HUES64 (cell line): ENCODE measurements at regions not wholly inside any gene's neighbourhood (a gene's known extent, or its start where the extent isn't known, plus 50 kb on each side); places are given as distances from the start of the nearest gene placed in this dataset.
"Not testable (repeated sequence)": the region's sequence is repeated elsewhere in the genome, so short reads cannot be mapped to it uniquely, and the experiment has no call there.

Source experiments
- H3K27ac ChIP-seq: 2 replicates; pipeline ENCODE4 v1.7.0; 2013; ENCODE audit warnings: low read depth, low read length, inconsistent platforms
- H3K27me3 ChIP-seq: 2 replicates; pipeline ENCODE4 v1.6.1; 2013; ENCODE audit warnings: mild to moderate bottlenecking, low read length; ENCODE audit not compliant: insufficient read depth
- H3K36me3 ChIP-seq: 2 replicates; pipeline ENCODE4 v1.6.1; 2013; ENCODE audit warnings: mild to moderate bottlenecking, low read length; ENCODE audit not compliant: insufficient read depth
- H3K4me1 ChIP-seq: 2 replicates; pipeline ENCODE4 v1.6.1; 2013; ENCODE audit warnings: mild to moderate bottlenecking, low read length, moderate library complexity; ENCODE audit not compliant: insufficient read depth
- H3K4me3 ChIP-seq: 2 replicates; pipeline ENCODE4 v1.5.1; 2013; ENCODE audit warnings: mild to moderate bottlenecking, low read length, moderate library complexity
- H3K9ac ChIP-seq: 2 replicates; pipeline ENCODE4 v1.6.1; 2013; ENCODE audit warnings: mild to moderate bottlenecking, low read depth, low read length
- H3K9me3 ChIP-seq: 2 replicates; pipeline ENCODE4 v1.6.1; 2013; ENCODE audit warnings: low read depth, low read length; ENCODE audit not compliant: insufficient read depth
- WGBS: fragments of 150-250, 120-280 bp; methylation state at CpG from one replicate; pipeline ENCODE4 v1.1.7; 2013; ENCODE audit warnings: missing lambda C conversion rate; 5-methylcytosine and 5-hydroxymethylcytosine counted together

DNA sequence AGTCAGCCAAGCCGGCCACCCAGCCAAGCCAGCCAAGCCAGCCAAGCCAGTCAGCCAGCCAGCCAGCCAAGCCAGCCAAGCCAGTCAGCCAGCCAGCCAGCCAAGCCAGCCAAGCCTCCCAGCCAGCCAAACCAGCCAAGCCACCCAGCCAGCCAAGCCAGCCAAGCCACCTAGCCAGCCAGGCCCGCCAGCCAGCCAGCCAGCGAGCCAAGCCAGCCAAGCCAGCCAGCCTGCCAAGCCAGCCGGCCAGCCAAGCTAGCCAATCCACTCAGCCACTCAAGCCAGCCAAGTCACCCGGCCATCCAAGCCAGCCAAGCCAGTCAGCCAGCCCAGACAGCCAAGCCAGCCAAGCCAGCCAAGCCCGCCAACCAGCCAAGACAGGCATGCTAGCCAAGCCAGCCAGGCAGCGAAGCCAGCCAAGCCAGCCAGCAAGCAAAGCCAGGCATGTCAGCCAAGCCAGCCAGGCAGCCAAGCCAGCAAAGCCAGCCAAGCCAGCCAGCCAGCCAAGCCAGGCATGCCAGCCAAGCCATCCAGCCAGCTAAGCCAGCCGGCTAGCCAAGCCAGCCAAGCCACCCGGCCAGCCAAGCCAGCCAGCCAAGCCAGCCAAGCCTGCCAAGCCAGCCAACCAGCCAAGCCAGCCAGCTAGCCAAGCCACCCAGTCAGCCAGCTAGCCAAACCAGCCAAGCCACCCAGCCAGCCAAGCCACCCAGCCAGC lies 351.2 kb upstream of the PLGLB2 start:
- 82% methylated on average over 9 of the region's 9 CpGs for WGBS
- not testable (repeated sequence) for H3K4me3 ChIP-seq, H3K9me3 ChIP-seq, H3K27me3 ChIP-seq, H3K4me1 ChIP-seq, H3K9ac ChIP-seq, H3K36me3 ChIP-seq, H3K27ac ChIP-seq

GRCh38 chr2:87397276-87398065 lies 350.4 kb upstream of the PLGLB2 start:
- H3K4me1 ChIP-seq, H3K36me3 ChIP-seq, H3K9me3 ChIP-seq, H3K4me3 ChIP-seq, H3K27ac ChIP-seq, H3K27me3 ChIP-seq, H3K9ac ChIP-seq: not testable (repeated sequence)
- 87% methylated on average over 3 of the region's 9 CpGs for WGBS

- H3K27me3 ChIP-seq, H3K27ac ChIP-seq: not testable (repeated sequence)
- 90% methylated on average over 6 of the region's 8 CpGs for WGBS
These were observed 349.2 kb upstream of the PLGLB2 start for GRCh38 chr2:87398567-87399305.

DNA sequence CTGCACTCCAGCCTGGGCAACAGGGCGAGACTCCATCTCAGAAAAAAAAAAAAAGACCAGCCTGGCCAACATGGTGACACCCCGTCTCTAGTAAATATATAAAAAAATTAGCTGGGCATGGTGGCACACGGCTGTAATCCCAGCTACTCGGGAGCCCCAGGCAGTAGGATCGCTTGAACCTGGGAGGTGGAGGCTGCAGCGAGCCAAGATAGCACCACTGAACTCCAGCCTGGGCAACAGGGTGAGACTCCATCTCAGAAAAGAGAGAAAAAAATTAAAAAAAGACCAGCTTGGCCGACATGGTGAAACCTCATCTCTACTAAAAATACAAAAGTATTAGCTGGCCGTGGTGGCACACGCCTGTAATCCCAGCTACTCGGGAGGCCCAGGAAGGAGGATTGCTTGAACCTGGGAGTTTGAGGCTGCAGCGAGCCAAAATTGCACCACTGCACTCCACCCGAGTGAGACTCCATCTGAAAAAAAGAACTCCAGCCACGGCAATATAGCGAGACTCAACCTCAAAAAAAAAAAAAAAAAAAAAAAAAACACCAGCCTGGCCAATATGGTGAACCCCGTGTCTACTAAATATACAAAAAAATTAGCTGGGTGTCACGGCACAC lies 346.1 kb upstream of the PLGLB2 start:
- H3K4me3 ChIP-seq: no peak overlapping the region
- no peaks in the 10 kb centered on the region for H3K27me3 ChIP-seq
- no peak overlapping the region for H3K9ac ChIP-seq
- H3K36me3 ChIP-seq: no peaks in the 10 kb centered on the region
- H3K4me1 ChIP-seq: no peaks in the 10 kb centered on the region
- WGBS: 83% methylated on average over 16 of the region's 16 CpGs
- no peaks in the 10 kb centered on the region for H3K9me3 ChIP-seq
- H3K27ac ChIP-seq: no peak overlapping the region

More at GRCh38 chr2:87398567-87399305, 349.2 kb upstream of the PLGLB2 start:
- H3K9ac ChIP-seq, H3K4me1 ChIP-seq, H3K9me3 ChIP-seq, H3K36me3 ChIP-seq, H3K4me3 ChIP-seq: not testable (repeated sequence)

- Histone ChIP-seq H3K4me3 (no peak overlapping the region), H3K27me3 (no peaks in the 10 kb centered on the region), H3K9me3 (no peaks in the 10 kb centered on the region), H3K36me3 (no peaks in the 10 kb centered on the region), H3K4me1 (no peaks in the 10 kb centered on the region), H3K27ac (no peak overlapping the region), H3K9ac (no peak overlapping the region)
- 92% methylated on average over 6 of the region's 6 CpGs for WGBS
These were observed 344.1 kb upstream of the PLGLB2 start for GRCh38 chr2:87403893-87404175.

- not testable (repeated sequence) for H3K9ac ChIP-seq, H3K9me3 ChIP-seq, H3K27ac ChIP-seq, H3K4me3 ChIP-seq, H3K27me3 ChIP-seq, H3K4me1 ChIP-seq, H3K36me3 ChIP-seq
- WGBS: 93% methylated on average over 16 of the region's 22 CpGs
These were observed 343.3 kb upstream of the PLGLB2 start for GRCh38 chr2:87404411-87405255.

DNA sequence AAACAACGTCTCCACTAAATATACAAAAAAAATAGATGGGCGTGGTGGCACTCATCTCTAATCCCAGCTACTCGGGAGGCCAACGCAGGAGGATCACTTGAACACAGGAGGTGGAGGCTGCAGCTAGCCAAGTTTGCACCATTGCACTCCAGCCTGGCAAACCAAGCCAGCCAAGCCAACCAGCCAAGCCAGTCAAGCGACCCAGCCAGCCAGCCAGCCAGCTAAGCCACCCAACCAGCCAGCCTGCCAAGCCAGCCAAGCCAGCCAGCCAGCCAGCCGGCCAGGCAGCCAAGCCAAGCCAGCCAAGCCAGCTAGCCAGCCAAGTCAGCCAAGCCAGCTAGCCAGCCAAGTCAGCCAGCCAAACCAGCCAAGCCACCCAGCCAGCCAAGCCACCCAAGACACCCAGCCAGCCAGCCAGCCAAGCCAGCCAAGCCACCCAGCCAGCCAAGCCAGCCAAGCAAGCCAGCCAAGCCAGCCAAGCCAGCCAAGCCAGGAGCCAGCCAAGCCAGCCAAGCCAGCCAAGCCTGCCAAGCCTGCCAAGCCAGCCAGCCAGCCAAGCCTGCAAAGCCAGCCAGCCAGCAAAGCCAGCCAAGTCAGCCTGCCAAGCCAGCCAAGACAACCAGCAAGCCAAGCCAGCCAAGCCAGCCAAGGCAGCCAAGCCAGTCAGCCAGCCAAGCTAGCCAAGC lies 342.2 kb upstream of the PLGLB2 start:
- not testable (repeated sequence) for H3K4me1 ChIP-seq
- no CpG with 5 or more reads among the region's 6 CpGs for WGBS

DNA sequence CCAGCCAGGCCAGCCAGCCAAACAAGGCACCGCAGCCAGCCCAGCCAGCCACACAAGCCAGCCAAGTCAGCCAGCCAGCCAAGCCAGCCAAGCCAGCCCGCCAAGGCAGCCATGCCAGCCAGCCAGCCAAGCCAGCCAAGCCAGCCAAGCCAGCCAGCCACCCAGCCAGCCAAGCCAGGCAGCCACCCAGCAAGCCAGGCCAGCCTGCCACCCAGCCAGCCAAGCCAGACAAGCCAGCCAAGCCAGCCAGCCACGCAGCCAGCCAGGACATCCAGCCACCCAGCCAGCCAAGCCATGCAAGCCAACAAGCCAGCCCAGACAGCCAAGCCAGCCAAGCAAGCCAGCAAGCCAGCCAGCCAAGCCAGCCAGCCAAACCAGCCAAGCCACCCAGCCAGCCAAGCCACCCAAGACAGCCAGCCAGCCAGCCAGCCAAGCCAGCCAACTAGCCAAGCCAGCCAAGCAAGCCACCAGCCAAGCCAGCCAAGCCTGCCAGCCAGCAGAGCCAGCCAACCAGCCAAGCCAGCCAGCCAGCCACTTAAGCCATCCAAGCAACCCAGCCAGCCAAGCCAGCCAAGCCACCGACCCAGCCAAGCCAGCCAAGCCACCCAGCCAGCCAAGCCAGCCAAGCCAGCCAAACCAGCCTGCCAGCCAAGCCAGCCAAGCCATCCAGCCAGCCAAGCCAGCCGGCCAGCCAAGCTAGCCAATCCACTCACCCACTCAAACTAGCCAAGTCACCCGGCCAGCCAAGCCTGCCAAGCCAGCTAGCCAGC lies 341.3 kb upstream of the PLGLB2 start:
- H3K4me3 ChIP-seq, H3K27me3 ChIP-seq, H3K9ac ChIP-seq, H3K27ac ChIP-seq, H3K36me3 ChIP-seq, H3K4me1 ChIP-seq, H3K9me3 ChIP-seq: not testable (repeated sequence)
- 89% methylated on average over 4 of the region's 6 CpGs for WGBS

More for the DNA sequence above, 342.2 kb upstream of the PLGLB2 start:
- H3K9ac ChIP-seq, H3K9me3 ChIP-seq, H3K36me3 ChIP-seq, H3K4me3 ChIP-seq, H3K27ac ChIP-seq, H3K27me3 ChIP-seq: not testable (repeated sequence)

DNA sequence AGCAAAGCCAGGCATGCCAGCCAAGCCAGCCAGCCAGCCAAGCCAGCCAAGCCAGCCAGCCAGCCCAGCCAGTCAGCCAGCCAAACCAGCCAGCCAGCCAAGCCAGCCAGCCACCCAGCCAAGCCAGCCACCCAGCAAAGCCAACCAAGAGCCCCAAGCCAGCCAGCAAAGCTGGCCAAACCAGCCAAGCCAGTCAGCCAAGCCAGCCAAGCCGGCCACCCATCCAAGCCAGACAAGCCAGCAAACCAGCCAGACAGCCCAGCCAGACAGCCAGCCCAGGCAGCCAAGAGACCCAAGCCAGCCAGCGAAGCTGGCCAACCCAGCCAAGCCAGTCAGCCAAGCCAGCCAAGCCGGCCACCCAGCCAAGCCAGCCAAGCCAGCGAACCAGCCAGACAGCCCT lies 338.3 kb upstream of the PLGLB2 start:
- not testable (repeated sequence) for H3K4me3 ChIP-seq, H3K9me3 ChIP-seq, H3K27ac ChIP-seq, H3K36me3 ChIP-seq, H3K9ac ChIP-seq, H3K4me1 ChIP-seq, H3K27me3 ChIP-seq
- WGBS: no CpG with 5 or more reads among the region's 4 CpGs

DNA sequence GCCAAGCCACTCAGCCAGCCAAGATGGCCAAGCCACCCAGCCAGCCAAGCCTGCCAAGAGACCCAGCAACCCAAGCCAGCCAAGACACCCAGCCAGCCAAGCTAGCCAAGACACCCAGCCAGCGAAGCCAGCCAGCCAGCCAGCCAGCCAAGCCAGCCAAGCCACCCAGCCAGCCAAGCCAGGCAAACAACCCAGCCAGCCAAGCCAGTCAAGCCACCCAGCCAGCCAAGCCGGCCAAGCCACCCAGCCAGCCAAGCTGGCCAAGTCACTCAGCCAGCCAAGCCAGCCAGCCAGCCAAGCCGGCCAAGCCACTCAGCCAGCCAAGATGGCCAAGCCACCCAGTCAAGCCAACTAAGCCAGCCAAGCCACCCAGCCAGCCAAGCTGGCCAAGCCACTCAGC lies 337.5 kb upstream of the PLGLB2 start:
- H3K4me1 ChIP-seq: not testable (repeated sequence)
- WGBS: no CpG with 5 or more reads among the region's 3 CpGs

More for the DNA sequence above, 337.5 kb upstream of the PLGLB2 start:
- H3K9me3 ChIP-seq, H3K4me3 ChIP-seq, H3K27ac ChIP-seq, H3K36me3 ChIP-seq, H3K9ac ChIP-seq, H3K27me3 ChIP-seq: not testable (repeated sequence)
